A673 (cell line): ENCODE measurements at regions not wholly inside any gene's neighbourhood (a gene's known extent, or its start where the extent isn't known, plus 50 kb on each side); places are given as distances from the start of the nearest gene placed in this dataset.

Experiments used
- EZH2 ChIP-seq: fragments of 200-600 bp; sonication (generic); IDR thresholded peaks from 2 replicates; pipeline ENCODE4 v1.6.1; 2017; ENCODE audit warnings: borderline replicate concordance, low read depth, mild to moderate bottlenecking, mixed read lengths, antibody characterized with exemption, low read length; ENCODE audit not compliant: poor library complexity, severe bottlenecking
- TF ChIP-seq, protein P1 (sequence below): fragments of 300-800, 200-600 bp; sonication (generic); conservative IDR thresholded peaks from 2 replicates; pipeline ENCODE4 v1.5.1; 2017; ENCODE audit warnings: low read depth, mild to moderate bottlenecking, antibody characterized with exemption, low read length, moderate library complexity, mixed read lengths

DNA sequence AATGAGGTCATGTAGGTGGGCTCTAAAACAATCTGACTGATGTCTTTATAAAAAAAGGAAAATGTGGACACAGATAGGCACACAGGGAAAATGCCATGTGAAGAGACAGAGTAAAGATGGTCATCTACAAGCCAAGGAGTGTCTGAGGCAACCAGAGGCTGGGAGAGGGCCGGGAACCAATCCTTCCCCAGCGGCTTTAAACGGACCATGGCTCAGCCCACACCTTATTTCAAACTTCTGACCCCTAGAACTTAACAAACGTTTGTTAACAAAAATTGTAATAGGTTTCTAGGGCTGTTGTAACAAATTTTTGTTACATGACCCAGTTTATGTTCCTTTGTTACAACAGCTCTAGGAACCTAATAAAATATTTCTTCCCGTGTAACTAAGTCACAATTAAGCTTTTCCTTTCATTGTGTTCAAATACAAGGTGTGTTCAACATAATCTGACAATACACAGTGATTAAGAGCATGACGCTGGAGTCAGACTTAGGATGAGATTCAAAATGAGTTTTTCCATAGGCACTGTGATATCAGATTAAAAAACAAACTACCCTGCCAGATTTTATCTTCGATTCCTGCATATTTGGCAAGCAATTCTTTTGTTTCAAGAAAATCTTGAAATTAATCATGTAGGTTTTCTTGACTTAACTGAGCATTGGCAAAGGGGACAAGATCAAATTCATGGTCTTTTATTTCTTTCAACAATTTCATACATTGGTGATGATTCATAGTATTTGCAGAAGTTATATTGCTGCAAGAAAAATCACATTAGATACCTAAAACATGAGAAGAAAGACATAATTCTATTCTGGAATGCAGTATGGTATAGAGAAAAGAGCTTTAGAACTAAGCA is 169.5 kb upstream of the RIPOR2 start:
- TF ChIP-seq EZH2, result no peak
- TF ChIP-seq, protein P1, sequence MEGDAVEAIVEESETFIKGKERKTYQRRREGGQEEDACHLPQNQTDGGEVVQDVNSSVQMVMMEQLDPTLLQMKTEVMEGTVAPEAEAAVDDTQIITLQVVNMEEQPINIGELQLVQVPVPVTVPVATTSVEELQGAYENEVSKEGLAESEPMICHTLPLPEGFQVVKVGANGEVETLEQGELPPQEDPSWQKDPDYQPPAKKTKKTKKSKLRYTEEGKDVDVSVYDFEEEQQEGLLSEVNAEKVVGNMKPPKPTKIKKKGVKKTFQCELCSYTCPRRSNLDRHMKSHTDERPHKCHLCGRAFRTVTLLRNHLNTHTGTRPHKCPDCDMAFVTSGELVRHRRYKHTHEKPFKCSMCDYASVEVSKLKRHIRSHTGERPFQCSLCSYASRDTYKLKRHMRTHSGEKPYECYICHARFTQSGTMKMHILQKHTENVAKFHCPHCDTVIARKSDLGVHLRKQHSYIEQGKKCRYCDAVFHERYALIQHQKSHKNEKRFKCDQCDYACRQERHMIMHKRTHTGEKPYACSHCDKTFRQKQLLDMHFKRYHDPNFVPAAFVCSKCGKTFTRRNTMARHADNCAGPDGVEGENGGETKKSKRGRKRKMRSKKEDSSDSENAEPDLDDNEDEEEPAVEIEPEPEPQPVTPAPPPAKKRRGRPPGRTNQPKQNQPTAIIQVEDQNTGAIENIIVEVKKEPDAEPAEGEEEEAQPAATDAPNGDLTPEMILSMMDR, result no peak
